ENCODE measurements at regions not wholly inside any gene's neighbourhood (a gene's known extent, or its start where the extent isn't known, plus 50 kb on each side); places are given as distances from the start of the nearest gene placed in this dataset.

- no peak for DNase-seq (ENCODE audit: low read depth in 4 of 4, low spot score in 3 of 4)
Observed at GRCh38 chr10:3631701-3632330, 153.2 kb downstream of the KLF6 start.

- no peak for DNase-seq (ENCODE audit: low read depth in 4 of 4, low spot score in 3 of 4)
Observed at GRCh38 chr10:3631291-3631690, 153.7 kb downstream of the KLF6 start.

GRCh38 chr10:3625959-3626751, 158.9 kb downstream of the KLF6 start:
- DNase-seq (ENCODE audit: low read depth in 4 of 4, low spot score in 3 of 4) = no peak

GRCh38 chr10:3624367-3624766, 160.6 kb downstream of the KLF6 start:
- no peak for DNase-seq (ENCODE audit: low read depth in 4 of 4, low spot score in 3 of 4)

GRCh38 chr10:3623746-3624145, 161.3 kb downstream of the KLF6 start:
- no peak for DNase-seq (ENCODE audit: low read depth in 4 of 4, low spot score in 3 of 4)

GRCh38 chr10:3622845-3623621, 162.0 kb downstream of the KLF6 start:
- DNase-seq (ENCODE audit: low read depth in 4 of 4, low spot score in 3 of 4) = no peak

GRCh38 chr10:3622427-3622826, 162.6 kb downstream of the KLF6 start:
- DNase-seq (ENCODE audit: low read depth in 4 of 4, low spot score in 3 of 4) = no peak

GRCh38 chr10:3620818-3621217, 164.2 kb downstream of the KLF6 start:
- no peak for DNase-seq (ENCODE audit: low read depth in 4 of 4, low spot score in 3 of 4)

- no peak for DNase-seq (ENCODE audit: low read depth in 4 of 4, low spot score in 3 of 4)
Observed at GRCh38 chr10:3619241-3619640, 165.8 kb downstream of the KLF6 start.

GRCh38 chr10:3616880-3617279, 168.1 kb downstream of the KLF6 start:
- no peak for DNase-seq (ENCODE audit: low read depth in 4 of 4, low spot score in 3 of 4)

GRCh38 chr10:3613318-3613717, 171.7 kb downstream of the KLF6 start:
- DNase-seq (ENCODE audit: low read depth in 4 of 4, low spot score in 3 of 4) = no peak

- DNase-seq (ENCODE audit: low read depth in 4 of 4, low spot score in 3 of 4) = no peak
Observed at GRCh38 chr10:3612183-3613001, 172.6 kb downstream of the KLF6 start.

GRCh38 chr10:3606309-3606708, 178.7 kb downstream of the KLF6 start:
- DNase-seq (ENCODE audit: low read depth in 4 of 4, low spot score in 3 of 4) = no peak

- no peak for DNase-seq (ENCODE audit: low read depth in 4 of 4, low spot score in 3 of 4)
Observed at GRCh38 chr10:3605882-3606281, 179.1 kb downstream of the KLF6 start.

- DNase-seq (ENCODE audit: low read depth in 4 of 4, low spot score in 3 of 4) = no peak
Observed at GRCh38 chr10:3595736-3596135, 189.3 kb downstream of the KLF6 start.

GRCh38 chr10:3593611-3594010, 191.4 kb downstream of the KLF6 start:
- no peak for DNase-seq (ENCODE audit: low read depth in 4 of 4, low spot score in 3 of 4)

- DNase-seq (ENCODE audit: low read depth in 4 of 4, low spot score in 3 of 4) = no peak
Observed at GRCh38 chr10:3592424-3592823, 192.6 kb downstream of the KLF6 start.

GRCh38 chr10:3588816-3589215, 196.2 kb downstream of the KLF6 start:
- no peak for DNase-seq (ENCODE audit: low read depth in 4 of 4, low spot score in 3 of 4)

- DNase-seq (ENCODE audit: low read depth in 4 of 4, low spot score in 3 of 4) = no peak
Observed at GRCh38 chr10:3588346-3588745, 196.7 kb downstream of the KLF6 start.

GRCh38 chr10:3584926-3585784, 199.9 kb downstream of the KLF6 start:
- no peak for DNase-seq (ENCODE audit: low read depth in 4 of 4, low spot score in 3 of 4)

All from left renal pelvis (tissue), 4 donors.